NCI-H1092 (cell line): ENCODE measurements at regions not wholly inside any gene's neighbourhood (a gene's known extent, or its start where the extent isn't known, plus 50 kb on each side); places are given as distances from the start of the nearest gene placed in this dataset.
A peak's percentile ranks its signal among the peaks of the same experiment; 100 is the strongest.

ENCODE experiments used
- DNase-seq: peaks from one replicate; lab custom pipeline; 2025; lab: John Stamatoyannopoulos, UW

DNA sequence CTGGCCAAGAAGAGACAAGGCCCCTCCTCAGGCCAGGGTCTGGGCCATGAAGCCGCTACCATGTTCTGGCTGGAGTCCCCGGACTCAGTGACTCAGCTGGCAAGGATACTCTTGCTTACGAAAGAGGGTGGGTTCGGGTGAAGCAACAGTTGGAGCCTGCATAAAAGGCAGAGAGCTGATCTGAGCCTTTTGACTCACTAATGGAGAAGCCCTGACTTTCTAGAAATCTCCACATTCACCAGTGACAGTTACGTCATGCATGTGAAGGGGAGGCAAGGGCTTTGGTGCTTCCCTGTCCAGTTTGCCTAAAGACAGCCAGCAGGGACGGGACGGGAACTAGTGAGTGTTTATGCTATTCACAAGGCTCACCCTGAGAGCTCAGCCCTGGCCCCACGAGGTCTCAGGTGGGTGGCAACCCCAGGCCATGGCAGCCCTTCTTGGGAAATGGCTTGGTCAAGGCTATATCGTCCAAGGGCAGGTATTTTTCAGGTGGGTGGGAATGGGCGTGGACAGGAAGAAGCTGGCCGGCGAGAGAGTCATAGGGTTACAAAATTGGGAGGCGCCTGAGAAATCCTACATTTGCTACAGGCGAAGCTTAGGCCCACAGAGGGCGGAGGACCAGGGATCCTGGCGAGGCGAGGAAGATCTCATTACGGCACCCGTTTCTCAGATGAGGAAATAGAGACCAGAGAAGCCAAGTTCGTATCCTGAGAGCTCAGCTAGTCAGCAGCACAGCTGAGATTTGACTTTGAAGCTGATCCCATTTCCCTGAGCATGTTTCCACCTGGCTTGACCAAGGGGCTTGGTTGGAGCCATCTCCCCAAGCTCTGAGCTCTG is 314.6 kb downstream of the BCL11B start:
- no peak for DNase-seq

DNA sequence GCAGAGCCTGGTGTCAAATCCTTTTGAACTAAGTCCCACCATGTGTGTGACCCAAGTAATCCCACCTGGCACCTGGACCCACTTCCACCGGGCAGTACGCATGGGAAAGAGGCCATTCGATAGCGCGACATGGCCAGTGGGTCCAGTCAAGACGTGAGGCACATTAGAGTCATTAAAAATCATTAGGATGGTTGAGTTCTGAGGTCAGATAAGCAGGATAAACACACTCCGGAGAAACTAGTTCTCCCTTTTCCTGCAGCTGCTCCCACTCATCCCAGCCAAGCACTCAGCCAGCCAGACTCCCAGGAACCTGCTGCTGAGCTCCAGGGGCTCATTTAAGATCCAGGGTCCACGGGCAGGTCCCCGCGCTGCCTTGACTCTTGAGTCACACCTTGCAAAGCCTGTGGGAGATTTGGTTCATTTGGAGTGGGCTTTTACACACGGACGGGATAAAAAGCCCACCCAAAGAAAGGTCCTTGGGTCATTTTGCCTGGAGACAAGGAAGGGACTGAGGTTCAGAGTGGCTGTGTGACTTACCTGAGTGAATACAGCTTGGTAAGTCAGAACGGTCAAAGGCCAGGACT is 313.9 kb downstream of the BCL11B start:
- no peak for DNase-seq

DNA sequence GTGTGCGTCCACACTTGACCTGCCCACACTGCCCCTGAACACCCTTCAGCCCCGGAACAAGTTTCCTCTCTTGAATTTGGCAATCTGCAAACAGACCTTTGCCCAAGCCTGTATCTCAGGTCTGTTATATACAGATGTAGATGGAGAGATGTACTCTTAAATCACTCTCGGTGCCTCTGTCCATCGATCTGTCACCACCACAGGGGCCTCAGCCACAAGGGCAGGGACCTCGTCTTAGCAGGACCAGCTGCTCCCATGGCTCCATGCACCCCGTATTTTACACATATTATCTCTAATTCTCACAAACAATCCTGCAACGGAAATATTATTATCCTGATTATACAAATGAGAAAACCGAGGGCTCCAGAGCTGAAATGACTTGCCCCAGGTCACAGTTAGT is 313.4 kb downstream of the BCL11B start:
- DNase-seq, result no peak

DNA sequence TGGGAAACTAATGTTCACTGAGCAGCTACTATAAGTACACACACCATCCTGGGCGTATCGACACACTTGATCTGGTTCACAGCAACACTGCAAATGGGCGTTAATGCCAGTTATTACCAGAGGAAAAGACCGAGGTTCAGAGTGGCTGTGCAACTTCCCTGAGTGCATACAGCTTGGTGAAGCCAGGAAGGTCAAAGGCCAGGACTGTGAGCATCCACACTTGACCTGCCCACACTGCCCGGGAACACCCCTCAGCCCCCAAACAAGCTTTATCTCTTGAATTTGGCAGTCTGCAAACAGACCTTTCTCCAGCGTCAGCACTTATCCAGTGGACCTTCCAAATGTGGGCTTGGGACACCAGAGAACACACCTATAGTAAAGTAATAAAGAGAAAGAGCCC is 312.6 kb downstream of the BCL11B start:
- DNase-seq, result no peak

DNA sequence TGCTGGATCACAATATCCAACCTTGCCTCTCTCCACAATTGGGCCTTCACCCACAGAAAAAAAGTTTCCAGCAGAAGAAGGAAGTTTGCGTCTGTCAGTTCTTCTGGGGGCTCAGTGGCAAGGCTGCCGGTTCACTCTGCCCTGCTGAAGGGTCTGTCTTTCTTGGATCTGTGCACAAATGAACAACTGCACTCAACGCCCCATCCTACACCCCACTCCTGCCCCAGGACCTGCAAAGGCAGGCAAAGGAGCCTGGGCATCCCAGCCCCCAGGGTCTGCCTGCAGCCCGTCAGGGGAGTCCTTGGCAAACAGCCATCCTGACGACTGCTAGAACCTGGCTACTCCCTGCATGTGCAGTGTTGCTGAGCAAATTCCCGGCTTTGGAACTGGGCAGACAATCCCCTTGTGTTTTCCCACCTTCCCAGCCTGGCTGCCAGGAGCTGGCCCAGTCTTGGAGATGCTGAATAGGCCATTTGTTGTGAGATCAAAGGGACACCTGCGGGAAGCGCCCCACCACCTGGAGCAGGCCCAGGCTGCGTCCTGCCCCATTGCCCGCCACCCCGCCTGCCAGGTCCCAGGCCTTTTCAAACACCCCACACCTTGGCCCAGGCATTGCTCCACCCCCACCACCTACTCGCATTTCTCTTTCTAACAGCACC is 311.9 kb downstream of the BCL11B start:
- DNase-seq, result peak; percentile 17

DNA sequence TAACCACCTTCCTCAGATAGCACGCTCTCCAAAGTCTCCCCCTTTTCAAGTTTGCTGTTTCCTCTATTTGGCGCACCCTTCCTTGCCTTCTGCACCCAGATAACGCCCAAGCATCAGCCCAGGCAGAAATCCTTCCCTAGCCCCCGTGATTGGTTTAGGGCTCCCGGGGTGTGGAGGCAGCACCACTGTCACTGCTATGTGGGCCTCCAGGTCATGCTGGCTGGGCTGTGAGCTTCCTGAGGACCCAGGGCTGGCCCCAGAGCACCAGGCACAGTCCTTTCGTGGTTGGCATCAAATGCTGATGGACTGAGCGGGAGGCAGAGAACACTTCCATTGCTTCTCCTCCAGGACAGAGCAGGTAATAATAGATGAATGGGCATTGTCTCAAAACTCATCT is 311.4 kb downstream of the BCL11B start:
- no peak for DNase-seq

DNA sequence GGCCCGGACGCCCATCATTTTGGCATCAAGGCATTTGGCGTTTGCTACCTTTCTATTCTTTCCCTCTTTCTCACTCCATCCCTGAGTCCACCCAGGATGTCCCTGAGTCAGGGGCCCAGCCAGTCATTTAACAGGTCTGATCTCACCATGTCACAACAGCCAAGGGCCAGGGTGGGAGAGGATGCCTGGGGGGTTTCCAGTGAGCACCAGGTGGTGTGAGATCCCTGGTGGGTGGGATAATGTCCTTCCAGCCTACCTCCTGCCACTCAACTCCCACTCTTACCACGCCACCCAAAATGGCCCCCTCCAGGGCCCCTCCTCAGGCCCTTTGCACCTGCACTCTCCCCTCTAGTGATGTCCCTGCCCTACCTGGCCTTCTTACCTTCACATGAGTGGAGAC is 310.8 kb downstream of the BCL11B start:
- DNase-seq, result no peak

DNA sequence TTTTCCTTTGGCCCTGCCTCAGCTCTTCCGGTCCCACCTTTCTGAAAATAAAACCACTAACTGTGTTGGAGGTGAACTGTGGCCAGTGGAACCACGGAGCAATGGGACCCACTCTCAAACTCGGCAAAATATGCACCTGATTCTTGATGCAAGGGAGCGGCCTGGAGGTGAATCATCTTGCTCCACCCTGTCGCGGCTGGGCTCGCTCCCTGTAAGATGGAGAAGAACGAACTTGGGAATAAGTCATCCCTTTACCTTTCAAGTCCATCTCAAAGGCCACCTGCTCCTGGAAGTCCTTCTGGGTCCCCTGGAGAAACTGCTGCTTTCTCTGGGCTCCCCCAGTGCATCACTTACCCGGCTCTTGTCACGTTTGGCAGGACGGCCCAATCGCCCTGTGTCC is 309.9 kb downstream of the BCL11B start:
- no peak for DNase-seq

DNA sequence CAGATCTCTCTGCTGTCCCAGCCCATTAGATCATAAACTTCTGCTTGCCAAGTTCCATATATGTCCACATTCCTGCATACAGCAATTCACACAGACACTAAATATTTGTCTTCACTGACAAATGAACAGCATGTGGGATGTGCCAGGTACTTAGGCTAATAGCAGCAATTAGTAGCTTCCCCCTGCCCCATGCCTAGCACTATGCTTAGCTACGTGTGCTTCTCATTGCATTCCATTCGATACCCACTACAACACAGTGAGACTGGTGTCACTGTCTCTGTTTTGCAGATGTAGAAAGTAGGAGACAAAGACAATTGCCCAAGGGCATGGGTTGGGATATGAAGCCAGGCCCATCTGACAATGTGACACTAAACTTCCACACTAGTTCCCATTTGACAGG is 308.4 kb downstream of the BCL11B start:
- no peak for DNase-seq

DNA sequence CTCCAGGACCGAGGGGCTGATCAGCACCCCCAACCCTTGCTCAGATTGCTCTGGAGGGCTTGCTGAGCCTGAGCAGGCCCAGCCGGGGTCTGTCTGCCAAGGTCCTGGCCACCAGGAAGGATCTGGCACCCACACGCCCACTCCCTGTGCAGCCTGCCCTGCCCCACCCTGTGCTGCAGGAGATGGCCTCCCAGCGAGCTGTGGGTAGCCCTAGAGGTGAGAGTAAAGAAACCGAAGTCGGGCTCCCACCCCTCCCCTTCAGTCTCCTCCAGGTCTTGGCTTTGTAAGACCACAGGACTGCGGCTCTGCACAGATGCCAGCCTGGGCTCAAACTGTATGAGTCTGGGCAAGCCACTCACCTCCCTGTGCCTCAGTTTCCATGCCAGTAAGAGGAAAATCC is 307.8 kb downstream of the BCL11B start:
- DNase-seq, result no peak

DNA sequence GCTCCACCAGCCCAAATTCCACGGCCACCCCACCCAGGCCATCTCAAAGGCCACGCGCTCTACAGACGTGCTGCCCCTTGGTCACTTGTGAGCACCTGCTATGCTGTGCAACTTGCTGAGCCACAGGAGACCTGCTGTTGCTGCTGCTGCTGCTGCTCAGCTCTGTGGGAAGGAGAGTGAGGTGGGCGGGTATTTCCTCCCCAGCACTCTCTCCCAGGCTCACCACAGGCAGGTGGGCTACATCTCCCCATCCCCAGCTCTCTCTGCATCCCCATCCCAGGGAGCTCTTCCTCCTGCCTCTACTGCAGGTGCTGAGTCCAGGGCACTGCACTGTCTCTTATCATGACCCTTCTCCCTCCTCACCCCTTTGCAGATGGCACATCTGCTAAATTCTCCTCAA is 306.9 kb downstream of the BCL11B start:
- DNase-seq, result no peak

DNA sequence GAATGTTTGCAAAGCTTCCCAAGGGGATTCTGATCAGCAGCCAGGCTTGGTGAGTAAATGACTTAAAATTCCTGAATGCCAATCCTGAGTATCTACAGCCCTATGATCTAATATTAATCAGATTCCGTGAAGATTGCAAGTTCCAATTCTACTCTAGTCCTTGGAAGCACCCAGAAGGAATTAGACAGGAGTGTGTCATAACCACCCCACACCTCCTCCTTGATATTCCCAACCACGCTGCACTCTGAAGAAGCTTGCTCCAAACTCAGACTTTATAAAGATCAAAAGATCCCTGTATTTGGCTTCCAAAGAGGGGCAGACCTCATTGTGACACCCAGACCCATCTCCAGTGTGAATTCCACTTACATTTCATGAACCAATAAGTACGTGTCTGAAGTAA is 306.0 kb downstream of the BCL11B start:
- DNase-seq, result no peak

DNA sequence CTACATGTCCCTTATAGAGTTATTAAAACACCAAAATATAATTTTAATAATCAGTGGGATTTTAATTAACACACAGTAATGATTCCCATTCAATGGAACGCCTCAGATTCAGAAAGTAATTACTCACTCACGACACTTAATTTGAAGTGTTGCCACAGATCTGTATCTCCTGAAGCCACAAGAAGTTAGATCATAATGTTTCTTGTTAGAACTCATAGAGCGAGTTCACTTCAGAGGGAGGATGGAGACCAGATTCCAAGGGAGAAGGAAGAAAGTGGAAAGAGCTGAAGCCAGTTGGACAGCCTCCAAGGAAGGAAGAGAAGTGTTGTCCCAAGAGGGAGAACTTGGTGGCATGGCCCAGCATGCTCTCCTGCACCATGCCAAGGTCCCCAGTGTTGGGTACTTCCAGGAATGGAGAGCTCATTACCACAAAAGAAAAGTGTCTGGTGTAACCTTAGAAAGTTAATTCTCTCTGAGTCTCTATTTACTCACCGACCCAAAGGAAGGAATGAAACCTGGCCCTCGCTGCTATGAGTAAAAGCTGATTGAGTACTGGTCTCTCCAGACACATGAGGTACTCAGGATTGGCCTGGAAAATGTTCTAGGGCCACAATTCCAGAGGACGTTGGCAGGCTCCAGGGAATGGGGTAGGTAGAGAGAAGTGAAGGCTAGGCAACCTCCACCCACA is 305.4 kb downstream of the BCL11B start:
- no peak for DNase-seq

DNA sequence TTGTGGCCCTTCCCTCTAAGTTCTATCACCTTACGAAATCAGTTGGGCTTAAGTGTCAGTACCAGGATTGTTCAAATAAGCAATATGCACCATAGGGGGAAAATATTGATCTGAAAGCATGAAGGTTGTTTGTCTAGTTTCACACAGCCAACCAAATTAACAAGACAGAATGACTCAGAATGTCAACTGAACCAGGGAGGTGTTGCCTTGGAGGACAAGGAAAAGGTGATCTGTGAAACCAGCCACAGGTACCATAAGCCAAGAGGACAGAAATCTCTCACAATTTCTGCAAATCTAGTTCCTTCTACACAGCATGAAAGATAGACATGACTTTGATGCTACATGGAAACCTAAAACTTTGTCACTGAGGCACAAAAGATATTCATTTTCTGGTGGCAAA is 297.9 kb downstream of the BCL11B start:
- DNase-seq, result no peak

DNA sequence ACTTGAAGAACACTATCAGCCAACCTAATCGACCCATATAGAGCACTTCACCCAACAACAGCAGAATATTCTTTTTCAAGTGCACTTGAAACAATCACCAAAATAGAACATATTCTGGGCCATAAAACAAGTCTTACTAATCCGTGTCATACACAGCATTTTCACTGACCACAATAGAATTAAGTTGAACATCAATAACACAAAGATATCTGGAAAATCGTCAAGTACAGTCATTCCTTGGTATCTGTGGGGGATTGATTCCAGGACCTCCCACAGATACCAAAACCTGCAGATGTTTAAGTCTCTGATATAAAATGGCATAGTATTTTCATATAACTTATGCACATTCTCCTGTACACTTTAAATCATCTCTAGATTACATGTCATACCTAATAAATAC is 295.7 kb downstream of the BCL11B start:
- DNase-seq, result no peak

DNA sequence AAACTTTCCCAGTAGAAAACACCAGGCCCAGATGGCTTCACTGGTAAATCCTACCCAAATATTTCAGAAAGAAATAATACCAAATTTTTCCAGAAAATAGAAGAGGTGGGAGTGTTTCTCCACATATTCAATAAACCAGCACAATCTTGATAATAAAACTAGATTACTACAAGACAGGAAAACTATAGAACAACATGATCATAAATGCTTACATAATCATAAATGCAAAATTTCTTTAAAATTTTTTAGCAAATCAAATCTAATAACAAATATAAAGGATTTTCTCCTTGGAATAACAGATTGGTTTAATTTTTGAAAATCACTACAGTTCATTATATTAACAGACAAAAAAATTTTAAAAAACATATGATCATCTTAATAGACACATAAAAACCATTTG is 294.5 kb downstream of the BCL11B start:
- DNase-seq, result no peak

DNA sequence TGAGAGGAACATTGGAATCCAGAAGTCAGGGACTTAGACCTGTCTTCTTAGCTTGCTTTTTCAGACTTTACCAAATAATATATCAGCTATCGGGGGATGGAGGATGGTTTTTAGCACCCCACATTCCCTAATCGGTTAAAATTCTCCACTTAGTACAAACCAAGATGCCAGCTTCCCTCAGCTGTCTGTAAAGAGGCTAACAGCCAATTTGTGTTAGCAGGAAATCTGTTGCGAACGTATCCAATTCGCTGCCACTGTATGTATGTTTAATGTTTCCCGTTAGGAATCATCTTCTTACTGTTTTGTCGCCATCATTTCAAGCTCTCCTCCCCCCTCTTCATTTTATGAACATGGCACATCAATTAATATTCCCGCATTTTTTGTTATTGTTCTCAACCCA is 289.0 kb downstream of the BCL11B start:
- no peak for DNase-seq

DNA sequence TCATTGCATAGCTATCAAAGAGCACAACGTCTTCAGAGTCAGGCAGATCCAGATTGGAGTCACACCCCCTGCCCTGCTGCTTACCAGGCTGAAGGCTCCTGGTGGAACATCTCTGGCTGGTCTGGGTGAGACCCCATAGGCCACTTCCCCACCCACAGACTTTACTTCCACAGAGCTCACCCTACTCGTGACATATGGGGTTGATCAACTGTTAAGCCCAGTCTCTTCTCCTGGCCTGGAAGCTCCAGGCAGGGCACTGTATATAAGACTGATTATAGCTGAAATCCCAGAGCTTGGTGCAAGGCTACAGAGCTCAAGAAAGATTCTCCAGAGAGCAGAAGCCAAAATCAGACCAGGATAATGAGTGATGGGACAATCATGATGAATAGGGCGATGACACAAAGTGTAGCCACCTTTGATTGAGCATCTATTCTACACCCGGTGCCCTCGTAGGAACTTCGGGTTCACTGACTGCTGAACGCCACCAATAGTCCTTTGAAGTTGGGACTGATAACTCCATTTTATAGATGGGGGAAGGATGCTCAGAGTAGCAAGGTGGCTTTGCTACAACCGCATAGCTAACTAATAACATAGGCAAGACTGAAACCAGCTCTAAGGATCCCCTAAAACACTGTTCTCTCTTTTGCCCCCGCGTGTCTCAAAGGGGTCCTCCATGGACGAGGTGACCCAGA is 287.8 kb downstream of the BCL11B start:
- no peak for DNase-seq

DNA sequence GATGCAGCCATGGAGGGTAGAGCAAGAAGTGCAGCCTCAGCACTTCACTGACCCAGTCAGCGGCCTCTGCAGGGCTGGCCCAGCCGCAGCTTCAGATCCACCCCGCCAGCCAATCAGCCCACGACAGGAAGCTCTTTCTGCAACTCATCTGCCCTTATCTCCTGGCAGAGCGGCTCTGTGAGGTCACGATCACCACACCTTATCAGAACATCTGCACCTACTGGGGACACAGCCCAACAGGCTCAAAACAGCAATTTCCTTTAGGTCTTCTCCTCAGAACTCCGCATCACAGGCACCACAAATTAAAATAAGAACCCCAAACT is 287.3 kb downstream of the BCL11B start:
- DNase-seq, result no peak

DNA sequence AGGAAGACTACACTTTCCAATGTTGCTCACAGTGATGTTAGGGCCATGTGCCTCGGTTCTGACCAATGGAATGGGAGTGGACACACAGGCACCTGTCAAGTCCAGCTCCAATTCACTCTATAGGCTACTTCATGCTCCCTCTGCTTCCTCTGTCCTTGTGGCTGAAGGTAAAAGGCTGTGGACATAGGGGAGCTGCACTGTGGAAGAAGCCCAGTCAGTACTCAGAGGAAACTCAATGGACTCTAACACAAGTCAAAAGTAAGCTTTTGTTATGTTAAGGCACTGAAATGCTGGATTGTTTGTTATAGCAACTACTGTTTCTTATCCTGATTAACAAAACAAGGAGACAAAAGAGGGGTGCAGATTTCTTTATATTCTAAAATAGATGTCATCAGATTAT is 278.2 kb downstream of the BCL11B start:
- DNase-seq, result no peak

DNA sequence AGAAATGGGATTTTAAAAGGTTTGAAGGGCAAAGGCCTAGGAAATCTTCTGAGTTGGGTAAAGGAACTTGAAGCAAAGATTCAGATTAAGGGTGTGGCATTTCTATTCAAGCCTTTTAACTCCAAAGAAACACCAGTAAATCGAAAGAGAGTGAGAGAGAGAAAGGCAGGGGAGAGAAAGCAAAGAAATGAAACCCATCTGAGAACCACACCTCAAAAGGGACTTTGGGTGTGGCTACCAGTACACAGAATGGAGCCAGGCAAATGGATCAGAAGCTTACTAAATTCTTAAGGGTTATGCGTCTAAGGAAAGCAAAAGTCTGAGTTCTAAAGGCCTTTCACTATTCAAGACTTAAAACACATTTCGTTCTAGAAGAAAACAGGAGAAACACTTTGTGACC is 277.4 kb downstream of the BCL11B start:
- DNase-seq, result no peak

DNA sequence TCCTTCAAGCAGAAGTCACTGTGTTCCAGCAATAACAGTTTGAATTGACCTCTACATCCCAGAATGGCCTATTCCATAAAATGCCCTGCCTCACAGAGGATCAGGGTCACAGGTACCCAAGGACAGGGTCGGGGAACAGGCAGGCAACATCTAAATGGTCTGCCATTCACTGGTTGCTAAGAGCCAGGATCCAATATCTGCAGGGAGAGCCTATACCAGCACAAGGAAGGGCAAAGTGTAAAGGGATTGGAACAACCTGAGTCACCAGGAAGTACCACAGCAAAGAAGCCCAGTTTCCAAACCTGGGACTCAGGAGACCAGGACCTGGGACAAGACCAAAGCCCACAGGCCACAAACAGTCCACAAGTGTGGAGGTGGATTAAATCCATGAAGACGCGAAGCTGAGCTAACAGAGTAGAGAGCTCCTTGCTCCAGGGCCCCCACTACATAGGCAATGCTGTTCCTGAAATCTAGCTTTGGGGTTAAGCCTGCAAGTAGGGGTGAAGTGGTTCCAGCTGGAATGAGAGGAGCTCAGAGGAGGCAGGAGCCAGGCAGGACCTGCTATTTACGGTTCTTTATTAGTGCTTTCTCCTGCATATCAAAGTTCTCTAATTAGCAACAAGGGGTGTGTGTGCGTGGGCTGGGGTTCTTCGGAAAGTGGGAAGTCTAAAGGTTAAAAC is 274.3 kb downstream of the BCL11B start:
- no peak for DNase-seq
